Upper lobe of right lung (tissue), 1 donor: ENCODE measurements at regions not wholly inside any gene's neighbourhood (a gene's known extent, or its start where the extent isn't known, plus 50 kb on each side); places are given as distances from the start of the nearest gene placed in this dataset.
"Not testable (repeated sequence)": the region's sequence is repeated elsewhere in the genome, so short reads cannot be mapped to it uniquely, and the experiment has no call there.

Experiments used
- ATAC-seq: fragments of 200-7000 bp; cut with Tn5 transposase; one replicate; pipeline ENCODE4 v1.9.1; 2020; ENCODE audit warnings: mild to moderate bottlenecking, moderate library complexity
- DNase-seq: peaks from one replicate; pipeline ENCODE4 v3.0.0-alpha.2; 2020
- H3K27ac ChIP-seq: fragments of 200-600 bp; one replicate; pipeline ENCODE4 v1.8.0; 2022
- H3K27me3 ChIP-seq: fragments of 200-600 bp; one replicate; pipeline ENCODE4 v1.8.0; 2022; ENCODE audit warnings: mild to moderate bottlenecking
- H3K36me3 ChIP-seq: fragments of 200-600 bp; one replicate; pipeline ENCODE4 v1.8.0; 2022
- H3K4me1 ChIP-seq: fragments of 200-600 bp; one replicate; pipeline ENCODE4 v1.8.0; 2022
- H3K4me3 ChIP-seq: fragments of 200-600 bp; one replicate; pipeline ENCODE4 v1.8.0; 2022; ENCODE audit warnings: mild to moderate bottlenecking
- H3K9me3 ChIP-seq: fragments of 200-600 bp; one replicate; pipeline ENCODE4 v1.8.0; 2022
- intact Hi-C: fragments of 100-400 bp; cut with DNase I; formaldehyde crosslinking; loops from one replicate; pipeline ENCODE4 v1.11.0; 2022
- TF ChIP-seq, protein P1 (sequence below): fragments of 200-600 bp; IDR thresholded peaks from one replicate; pipeline ENCODE4 v1.8.0; 2022; ENCODE audit warnings: antibody characterized with exemption
- donor health status: DM: no; HTN: yes; CAD: no; lungs with severe emphysema.

DNA sequence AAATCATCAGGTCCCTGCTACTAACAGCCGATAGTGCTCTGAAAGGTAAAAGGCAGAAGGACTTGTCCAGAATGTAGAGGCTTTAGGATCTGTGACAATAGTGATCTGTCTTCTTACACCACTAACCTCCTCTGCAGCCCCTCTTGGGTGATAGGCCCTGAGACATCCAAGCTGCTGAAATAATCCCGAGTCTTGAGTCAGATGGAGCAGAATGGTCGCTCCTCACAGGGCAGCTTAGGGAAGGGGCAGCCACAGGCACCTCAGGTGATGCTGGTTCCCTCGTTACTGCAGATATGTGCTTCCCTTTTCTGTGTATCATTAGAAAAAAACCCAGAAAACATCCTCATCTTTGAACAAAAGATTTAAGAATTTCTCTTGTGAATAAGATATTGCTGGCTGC, 157.1 kb upstream of the DLX2 start:
- intact Hi-C loops: no loop called here
- H3K27ac ChIP-seq: no peak overlapping the region
- DNase-seq: no peak
- ATAC-seq: no peak
- TF ChIP-seq, protein P1, sequence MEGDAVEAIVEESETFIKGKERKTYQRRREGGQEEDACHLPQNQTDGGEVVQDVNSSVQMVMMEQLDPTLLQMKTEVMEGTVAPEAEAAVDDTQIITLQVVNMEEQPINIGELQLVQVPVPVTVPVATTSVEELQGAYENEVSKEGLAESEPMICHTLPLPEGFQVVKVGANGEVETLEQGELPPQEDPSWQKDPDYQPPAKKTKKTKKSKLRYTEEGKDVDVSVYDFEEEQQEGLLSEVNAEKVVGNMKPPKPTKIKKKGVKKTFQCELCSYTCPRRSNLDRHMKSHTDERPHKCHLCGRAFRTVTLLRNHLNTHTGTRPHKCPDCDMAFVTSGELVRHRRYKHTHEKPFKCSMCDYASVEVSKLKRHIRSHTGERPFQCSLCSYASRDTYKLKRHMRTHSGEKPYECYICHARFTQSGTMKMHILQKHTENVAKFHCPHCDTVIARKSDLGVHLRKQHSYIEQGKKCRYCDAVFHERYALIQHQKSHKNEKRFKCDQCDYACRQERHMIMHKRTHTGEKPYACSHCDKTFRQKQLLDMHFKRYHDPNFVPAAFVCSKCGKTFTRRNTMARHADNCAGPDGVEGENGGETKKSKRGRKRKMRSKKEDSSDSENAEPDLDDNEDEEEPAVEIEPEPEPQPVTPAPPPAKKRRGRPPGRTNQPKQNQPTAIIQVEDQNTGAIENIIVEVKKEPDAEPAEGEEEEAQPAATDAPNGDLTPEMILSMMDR: no peak
- no peaks in the 10 kb centered on the region for H3K36me3 ChIP-seq
- H3K9me3 ChIP-seq: no peaks in the 10 kb centered on the region
- no peak overlapping the region for H3K4me3 ChIP-seq
- no peaks in the 10 kb centered on the region for H3K27me3 ChIP-seq
- no peaks in the 10 kb centered on the region for H3K4me1 ChIP-seq

DNA sequence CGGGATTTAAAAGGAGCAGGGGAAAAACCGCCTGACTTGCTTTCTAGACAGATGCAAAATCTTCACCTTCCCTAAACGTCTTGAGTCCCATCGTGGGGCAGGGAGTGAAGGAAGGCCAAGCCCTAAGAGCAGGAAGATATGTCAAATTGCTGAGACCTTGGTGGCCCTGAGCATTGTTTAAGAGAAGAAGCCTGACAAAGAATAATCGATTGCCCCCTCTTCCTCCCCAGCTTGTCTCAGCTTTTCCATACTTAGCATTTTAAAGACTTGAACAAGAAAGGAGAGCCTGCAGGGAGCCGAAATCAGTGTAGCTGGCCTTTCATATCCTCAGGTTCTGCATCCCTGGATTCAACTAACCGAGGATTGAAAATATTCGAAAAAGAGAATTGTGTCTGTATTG, 157.6 kb upstream of the DLX2 start:
- intact Hi-C loops: no loop called here
- Histone ChIP-seq H3K4me3 (no peak overlapping the region), H3K27ac (no peak overlapping the region), H3K27me3 (no peaks in the 10 kb centered on the region), H3K4me1 (no peaks in the 10 kb centered on the region), H3K9me3 (no peaks in the 10 kb centered on the region), H3K36me3 (no peaks in the 10 kb centered on the region)
- no peak for DNase-seq
- ATAC-seq: no peak
- TF ChIP-seq, protein P1: no peak

DNA sequence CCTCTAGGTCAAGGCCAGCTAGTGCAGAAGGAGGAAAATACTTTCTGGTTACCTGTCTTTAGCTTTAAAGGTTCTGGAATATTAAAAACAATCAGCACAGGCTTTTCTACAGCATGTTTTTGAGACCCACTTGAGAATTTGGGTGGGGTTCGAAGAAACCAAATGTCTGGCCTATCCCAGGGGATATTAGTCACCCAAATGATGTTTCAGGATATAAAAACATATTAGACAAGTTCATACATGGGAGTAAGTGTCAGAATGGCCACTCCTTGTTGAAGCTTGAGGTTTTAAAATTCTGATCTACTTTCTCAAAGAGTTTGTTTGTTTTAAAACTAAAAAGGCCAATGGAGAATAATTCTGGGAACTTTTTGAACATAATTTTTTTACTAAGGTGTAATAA, 158.6 kb upstream of the DLX2 start:
- Histone ChIP-seq H3K27me3 (no peaks in the 10 kb centered on the region), H3K9me3 (no peaks in the 10 kb centered on the region), H3K4me3 (no peak overlapping the region), H3K36me3 (no peaks in the 10 kb centered on the region), H3K27ac (no peak overlapping the region), H3K4me1 (no peaks in the 10 kb centered on the region)
- intact Hi-C loops: no loop called here
- DNase-seq (no peak), ATAC-seq (no peak)
- TF ChIP-seq, protein P1: no peak

DNA sequence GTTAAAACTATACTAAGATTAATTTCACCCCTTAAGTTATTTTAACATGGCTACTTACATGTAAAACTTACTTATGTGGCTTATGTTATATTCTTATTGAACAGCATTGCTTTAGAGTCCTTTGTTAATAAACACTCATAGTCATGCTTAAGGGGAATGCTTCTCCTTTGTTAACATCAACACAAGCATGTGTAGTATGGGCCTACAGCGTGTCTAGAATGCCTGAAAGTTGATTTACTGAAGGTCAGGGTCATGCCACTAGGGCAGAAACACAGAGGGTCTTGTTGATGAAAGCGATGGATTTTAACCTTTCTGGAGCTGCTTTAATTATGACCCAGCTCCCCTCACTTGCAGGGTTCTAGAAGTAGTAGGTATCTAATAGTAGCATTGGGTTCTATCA, 159.8 kb upstream of the DLX2 start:
- H3K36me3 ChIP-seq: no peaks in the 10 kb centered on the region
- ATAC-seq: no peak

DNA sequence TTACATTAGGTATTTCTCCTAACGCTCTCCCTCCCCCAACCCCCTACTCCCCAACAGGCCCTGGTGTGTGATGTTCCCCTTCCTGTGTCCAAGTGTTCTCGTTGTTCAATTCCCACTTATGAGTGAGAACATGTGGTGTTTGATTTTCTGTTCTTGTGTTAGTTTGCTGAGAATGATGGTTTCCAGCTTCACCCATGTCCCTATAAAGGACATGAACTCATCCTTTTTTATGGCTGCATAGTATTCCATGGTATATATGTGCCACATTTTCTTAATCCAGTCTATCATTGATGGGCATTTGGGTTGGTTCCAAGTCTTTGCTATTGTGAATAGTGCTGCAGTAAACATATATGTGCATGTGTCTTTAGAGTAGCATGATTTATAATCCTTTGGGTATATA, 162.1 kb upstream of the DLX2 start:
- DNase-seq, intact Hi-C loops, H3K4me1 ChIP-seq, H3K27ac ChIP-seq, H3K9me3 ChIP-seq, H3K4me3 ChIP-seq, H3K36me3 ChIP-seq, H3K27me3 ChIP-seq, ATAC-seq: not testable (repeated sequence)

More for the DNA sequence above, 159.8 kb upstream of the DLX2 start:
- intact Hi-C loops: no loop called here
- no peak for DNase-seq
- no peaks in the 10 kb centered on the region for H3K4me1 ChIP-seq
- H3K9me3 ChIP-seq: no peaks in the 10 kb centered on the region
- no peaks in the 10 kb centered on the region for H3K27me3 ChIP-seq
- TF ChIP-seq, protein P1: no peak
- no peak overlapping the region for H3K27ac ChIP-seq
- no peak overlapping the region for H3K4me3 ChIP-seq

DNA sequence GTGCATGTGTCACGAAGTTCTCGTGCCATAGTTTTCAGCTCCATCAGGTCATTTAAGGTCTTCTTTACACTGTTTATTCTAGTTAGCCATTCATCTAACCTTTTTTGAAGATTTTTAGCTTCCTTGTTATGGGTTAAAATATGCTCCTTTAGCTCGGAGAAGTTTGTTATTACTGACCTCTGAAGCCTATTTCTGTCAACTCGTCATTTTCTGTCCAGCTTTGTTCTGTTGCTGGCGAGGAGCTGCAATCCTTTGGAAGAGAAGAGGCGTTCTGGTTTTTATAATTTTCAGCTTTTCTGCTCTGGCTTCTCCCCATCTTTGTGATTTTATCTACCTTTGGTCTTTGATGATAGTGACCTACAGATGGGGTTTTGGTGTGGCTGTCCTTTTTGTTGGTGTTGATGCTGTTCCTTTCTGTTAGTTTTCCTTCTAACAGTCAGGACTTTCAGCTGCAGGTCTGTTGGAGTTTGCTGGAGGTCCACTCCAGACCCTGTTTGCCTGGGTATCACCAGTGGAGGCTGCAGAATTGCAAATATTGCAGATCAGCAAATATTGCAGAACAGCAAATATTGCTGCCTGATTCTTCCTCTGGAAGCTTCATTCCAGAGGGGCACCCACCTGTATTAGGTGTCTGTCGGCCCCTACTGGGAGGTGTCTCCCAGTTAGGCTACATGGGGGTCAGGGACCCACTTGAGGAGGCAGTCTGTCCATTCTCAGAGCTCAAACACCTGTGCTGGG, 157.7 kb upstream of the ITGA6 start:
- intact Hi-C loops, DNase-seq, H3K9me3 ChIP-seq, H3K4me3 ChIP-seq, H3K27ac ChIP-seq, ATAC-seq, H3K4me1 ChIP-seq, H3K27me3 ChIP-seq, H3K36me3 ChIP-seq: not testable (repeated sequence)
